ENCODE measurements at regions not wholly inside any gene's neighbourhood (a gene's known extent, or its start where the extent isn't known, plus 50 kb on each side); places are given as distances from the start of the nearest gene placed in this dataset.

DNA sequence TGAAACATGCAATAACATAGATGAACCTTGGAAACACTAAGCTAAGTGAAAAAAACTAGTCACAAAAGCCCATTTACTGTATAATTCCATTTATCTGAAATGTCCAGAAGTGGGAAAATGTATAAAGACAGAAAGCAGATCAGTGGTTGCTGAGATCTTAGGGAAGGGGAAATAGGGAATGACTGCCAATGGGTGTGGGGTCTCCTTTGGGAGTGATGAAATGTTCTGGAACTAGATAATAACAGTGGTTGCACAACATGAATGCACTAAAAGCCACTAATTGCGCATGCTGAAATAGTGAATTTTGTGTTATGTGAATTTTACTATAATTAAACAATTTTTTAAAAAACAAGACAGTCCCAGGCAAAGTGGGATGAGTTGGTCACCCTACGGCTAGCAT lies 472.8 kb downstream of the CCDC171 start:
- DNase-seq, result no peak

DNA sequence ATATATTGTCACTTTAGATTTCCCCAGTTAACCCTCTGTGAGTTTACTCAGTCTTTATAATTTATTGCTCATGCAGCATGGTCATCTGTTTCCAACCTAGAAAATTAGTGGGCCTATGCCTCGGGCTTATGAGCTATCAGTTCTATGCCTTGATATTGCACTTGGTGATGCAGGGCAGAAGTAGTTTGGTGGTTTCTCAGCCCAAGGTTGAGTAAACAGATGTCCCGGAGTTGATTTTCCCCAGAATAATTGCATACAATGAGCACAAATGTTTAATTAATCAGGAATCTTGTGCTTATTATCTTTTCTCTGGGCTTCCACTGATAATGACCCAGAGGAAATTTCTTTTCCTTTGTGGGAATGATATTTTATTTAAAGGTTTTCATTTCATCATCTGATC lies 474.0 kb downstream of the CCDC171 start:
- DNase-seq, result no peak

DNA sequence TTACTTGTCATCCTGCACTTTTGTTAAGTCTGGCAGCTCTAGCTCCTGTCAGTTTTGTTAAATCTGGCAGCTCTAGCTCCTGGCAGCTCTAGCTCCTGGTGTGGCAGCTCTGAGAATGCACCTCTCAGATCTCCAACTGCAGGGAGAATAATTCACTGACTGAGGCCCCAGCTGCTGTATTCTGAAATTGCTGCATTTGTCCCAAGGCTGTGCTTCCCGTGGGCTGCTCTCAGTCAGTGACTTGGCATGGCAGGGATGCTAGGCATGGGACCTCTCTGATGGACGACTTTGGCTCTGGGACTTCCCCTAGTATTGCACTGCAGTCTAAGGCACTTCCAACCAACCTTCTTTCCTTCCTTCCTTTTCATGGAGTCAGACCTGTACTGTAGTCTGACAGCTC lies 475.7 kb downstream of the CCDC171 start:
- no peak for DNase-seq

DNA sequence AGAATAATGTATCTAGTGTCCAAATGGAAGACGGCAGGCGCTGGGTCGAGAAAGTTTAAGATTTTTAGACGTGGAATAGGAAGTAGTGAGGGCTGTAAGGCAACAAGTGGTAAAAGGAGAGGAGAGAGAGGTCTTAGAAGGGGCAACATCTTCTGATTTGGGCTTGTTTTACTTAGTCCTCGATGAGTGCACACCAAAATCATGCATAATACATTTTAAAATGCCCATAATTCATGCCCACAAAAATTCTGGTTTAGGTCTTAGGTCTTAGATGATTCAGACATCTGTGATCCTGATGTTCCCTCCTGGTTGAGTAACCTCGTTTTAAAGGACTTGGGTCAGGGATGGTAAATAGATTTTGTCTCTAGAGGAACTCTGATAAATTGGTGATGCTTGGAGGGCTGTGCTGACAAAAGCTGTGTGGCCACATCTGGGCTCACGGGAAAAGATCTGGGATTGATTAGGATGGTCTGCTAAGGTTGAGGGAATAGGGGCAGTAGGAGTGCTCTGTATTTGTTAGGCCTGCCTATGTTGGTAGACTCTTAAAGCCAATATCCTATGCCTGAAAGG lies 476.3 kb downstream of the CCDC171 start:
- DNase-seq, result no peak

DNA sequence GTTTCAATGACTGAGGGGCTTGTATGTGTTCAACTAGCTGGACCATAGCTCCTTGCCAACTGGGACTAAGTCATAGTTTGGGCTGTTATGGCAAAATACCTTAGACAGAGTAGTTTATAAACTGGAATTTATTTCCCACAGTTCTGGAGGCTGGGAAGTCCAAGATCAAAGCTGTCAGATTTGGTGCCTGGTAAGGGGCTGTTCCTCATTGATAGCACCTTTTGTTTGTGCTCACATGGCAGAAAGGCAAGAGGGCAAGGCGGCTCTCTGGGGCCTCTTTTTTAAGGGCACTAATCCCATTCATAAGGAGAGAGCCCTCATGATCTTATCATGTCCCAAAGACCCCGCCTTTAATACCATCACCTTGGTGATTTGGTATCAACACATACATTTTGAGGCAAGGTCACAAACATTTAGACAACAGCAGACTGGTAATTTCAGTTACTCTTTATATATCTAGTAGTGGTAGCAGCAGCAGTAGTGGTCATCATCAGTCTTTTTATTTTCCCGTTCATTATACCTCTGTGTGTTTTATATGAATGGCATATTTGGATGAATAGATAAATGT lies 477.0 kb downstream of the CCDC171 start:
- DNase-seq, result no peak

DNA sequence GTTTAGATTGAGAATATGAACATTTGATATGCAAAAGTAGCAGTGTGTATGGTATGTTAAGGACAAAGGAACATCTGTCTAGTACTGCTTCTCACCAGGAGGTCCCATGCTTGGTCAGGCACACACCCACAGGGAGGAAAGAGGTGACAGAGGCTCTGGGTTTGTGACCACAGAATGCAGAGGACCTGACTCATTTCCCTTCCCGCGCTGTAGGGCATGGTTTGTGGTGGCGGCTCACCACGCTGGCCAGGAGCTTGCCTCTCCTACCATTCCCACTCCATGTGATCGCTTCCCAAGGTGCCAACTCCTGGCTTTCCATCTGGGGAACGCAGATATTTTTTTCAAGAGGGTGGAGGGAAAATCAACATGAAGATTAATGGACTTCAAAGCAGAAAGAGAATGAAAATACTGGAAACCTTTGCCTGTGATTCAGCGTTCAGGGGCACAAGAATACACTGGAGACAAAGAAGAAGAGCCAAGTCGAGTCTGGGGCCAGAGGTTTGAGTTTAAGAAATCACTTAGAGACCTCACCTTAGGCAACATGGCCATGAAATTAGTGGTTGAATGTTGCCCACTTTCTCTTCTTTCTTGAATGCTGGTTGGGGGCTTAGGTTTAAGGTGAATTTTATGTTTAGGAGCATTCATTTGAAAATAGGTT lies 477.8 kb downstream of the CCDC171 start:
- DNase-seq, result no peak

DNA sequence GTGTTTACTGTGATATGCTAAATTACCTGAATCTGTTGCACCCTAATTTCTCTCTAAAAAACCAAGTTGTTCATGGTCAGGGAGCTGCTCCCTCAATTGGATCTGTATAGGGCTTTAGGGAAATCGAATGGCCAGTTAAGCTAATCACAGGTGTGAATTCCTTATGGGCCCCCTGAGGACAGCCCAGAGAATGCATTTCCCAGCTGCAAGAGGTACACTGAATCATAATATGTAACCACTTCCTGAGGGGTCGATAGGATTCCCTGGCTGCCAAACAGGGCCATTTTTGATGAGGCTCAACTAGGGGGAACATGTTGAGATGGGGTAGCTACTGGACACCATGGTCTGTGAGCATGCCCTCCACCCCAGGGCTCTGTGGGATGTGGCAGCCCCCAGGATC lies 478.6 kb downstream of the CCDC171 start:
- no peak for DNase-seq

DNA sequence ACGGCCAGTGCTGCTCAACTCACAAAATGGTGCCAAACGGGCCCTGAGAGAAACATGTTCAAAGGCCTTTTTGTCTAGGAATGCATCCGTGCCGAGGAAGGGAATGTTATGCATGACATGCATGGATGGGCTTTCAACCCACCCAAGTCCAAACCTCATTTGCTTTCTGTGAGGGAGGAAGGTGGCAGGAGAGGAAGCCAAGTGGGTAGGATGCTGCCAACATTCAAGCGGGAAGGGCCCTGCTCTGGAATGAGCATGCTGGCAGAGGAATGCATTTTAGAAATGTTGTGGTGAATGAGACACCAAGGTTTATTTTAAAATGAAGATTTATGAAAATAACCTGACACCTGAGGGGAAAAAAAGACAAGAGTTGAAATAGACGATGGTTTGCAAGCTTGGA lies 479.1 kb downstream of the CCDC171 start:
- DNase-seq, result no peak

DNA sequence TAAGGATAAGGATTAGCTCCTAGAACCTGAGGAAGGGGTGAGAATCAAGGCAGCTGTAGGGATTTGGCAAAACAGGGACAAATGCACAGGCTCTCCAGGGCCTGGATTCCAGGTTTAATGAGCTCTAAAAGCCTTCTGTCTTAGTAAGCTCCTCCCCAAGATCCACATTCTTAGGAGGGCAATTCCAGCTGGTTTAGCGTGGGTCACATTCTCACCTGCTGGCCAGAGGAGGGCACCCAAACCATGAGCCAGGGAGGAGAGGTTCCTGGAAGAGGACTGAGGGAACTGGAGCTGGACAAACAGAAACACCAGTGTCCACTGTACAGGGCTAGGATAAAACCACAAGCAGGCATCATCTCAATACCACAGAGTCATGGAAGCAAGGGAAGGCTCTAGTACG lies 480.0 kb downstream of the CCDC171 start:
- no peak for DNase-seq

DNA sequence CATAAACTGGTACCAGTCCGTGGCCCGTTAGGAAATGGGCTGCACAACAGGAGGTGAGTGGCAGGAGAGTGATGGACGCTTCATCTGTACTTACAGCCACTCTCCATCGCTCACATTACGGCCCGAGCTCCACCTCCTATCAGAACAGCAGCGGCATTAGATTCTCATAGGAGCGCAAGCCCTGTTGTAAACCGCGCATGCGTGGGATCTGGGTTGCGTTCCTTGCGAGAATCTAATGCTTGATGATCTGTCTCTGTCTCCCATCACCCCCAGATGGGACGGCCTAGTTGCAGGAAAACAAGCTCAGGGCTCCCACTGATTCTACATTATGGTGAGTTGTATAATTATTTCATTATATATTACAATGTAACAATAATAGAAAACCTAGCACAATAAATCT lies 480.4 kb downstream of the CCDC171 start:
- DNase-seq, result no peak

DNA sequence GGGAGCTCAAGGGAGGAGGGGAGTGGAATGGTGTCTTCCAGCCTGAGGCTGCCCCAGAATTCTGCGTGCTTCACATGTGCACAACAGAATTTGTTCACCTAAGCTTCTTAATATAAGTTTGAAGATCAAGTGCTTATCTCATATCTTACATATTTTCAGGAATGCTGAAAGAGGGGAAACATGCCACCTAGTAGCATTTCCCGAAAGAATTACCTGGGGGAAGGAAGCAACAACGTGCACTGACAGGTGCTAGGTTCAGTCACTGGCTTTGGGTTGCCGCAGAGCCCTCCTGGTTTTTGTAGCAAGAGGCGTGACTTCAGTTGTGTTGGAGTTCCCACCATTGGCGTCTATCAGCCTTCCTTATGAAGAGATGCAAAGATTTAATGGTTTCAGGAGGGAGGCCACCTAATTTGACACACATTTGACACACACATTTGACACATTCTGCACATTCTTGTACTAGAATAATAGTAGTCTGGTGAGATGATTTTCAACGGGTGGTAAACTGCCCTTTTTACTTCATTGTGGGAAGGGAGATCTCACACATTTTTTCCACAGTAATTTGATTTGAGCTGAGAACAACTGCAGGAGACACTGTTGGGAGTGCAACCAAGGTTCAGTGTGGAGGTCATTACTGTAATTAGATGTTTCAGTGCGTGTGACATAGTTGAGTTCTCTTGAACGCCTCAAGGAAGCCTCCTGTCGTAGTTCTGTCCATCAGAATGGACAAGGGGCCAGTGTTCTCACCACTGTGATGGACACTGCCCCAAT lies 481.3 kb downstream of the CCDC171 start:
- no peak for DNase-seq

DNA sequence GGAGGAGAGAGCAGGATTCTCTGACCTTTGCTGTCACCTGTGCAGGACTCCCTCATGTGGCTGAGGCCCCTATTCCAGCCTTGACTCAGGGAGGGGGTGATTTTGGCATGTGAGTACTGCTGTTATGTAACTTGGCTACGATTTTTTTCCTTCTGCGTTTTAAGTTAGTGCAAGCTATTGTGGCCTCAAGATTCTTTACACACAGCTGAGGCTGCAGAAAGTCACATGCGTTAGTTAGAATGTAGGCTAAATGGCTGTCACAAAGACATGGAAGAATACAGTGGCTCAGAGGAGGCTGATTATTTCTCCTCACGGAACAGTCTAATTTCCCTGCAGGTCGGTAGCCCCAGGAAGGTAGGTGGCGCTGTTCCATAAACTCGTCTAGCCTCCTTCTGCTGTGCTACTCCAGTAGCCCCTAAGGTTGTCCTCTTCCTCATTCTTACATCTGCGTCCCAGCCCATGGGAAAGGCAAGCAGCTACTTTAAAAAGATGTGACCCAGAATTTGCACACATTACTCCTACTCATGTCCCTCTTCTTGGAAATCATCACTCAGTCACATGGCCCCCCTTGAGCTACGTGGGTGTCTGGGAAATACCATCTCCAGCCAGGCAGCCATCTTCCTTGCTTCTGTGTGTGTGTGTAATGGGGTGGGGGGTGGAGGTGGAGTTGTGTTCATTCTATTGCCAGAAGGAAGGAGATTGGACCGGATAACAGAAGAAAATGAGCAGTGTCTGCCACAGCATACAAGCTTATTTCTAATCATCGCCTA lies 486.6 kb downstream of the CCDC171 start:
- no peak for DNase-seq

DNA sequence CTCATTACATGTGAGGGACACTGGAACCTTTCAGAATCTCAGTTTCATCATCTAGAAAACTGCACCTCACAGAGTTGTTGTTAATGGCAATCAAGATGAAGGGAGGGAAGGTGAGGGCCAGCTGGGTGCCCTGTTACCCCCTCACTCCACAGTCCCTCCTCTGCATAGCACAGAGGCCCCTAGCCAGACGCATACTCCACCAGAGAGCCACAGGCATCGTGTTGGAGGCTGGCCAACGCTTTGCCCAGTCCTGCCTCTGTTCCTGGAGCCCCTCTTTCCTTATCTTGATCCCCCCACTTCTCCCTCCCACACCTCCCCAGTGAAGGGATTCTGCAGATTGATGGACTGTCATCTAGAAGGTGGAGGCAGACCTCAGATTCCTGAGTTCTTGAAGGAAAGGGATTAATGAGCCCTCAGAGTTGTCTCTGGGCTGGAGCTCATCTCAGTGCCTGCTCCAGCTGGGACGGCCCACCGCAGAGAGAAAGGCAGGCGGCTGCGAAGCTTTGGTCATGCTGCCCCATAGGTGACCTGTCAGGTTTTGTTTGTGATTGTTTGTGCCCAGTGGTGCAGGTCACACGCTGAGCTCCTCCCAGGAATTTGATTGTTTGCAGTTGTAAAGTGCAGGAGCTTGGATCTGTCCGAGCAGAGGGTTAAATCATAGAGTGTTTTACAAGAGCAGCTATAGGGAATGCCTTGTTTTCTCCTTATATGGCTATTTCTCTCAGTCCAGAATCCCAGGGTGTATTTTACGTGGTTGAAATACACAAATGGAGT lies 487.3 kb downstream of the CCDC171 start:
- no peak for DNase-seq

DNA sequence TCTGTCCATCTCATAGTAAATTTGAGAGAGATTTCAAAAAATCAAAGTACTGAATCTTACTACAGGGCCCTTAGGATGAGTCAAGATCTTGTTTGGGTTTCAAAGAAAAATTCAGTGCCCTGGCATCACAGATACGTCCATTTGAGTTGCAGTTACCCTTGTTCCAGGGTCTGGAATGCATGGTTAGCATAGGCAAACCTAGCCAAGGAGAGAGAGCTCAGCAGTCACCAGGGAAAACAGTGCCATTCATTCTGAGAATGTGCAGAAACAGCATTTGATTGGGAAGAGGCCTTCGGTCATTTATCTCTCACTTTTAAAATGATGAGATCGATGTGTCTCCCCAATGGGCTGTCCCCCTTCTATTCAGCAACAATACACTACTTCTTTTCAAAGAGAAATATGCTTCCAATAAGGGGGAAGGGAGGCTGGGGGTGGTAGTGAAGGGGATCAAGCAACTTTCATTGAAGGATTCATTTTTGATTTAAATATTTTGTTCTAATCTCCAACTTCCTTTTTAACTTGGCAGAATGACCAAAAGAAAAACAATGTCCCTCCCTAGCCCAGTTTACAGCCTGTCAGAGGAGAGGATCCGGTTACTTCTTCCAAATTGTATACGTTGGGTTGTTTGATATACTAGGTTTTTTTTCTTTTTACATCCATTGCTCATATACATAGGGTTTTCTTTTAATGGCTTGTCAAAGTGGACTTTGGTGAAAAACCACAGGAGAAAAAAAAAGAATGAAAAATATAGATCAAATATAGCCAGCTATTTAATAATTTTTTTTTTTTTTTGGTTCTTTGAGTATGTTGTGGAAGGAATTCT lies 491.1 kb downstream of the CCDC171 start:
- no peak for DNase-seq

DNA sequence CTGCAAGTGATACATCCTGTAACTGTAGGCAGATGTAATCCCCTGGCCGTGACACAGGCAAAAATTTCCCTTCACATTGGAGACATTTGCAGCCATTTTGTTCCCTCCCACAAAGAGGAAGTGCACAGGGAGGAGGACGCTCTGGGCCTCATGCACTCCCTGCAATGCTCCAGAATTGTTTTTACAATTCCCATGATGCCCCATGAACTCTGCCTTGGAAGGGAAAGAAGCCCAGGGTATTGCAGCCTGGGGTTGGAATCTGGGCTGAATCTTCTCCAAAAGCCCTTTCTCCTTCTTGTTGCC lies 491.7 kb downstream of the CCDC171 start:
- DNase-seq, result no peak

DNA sequence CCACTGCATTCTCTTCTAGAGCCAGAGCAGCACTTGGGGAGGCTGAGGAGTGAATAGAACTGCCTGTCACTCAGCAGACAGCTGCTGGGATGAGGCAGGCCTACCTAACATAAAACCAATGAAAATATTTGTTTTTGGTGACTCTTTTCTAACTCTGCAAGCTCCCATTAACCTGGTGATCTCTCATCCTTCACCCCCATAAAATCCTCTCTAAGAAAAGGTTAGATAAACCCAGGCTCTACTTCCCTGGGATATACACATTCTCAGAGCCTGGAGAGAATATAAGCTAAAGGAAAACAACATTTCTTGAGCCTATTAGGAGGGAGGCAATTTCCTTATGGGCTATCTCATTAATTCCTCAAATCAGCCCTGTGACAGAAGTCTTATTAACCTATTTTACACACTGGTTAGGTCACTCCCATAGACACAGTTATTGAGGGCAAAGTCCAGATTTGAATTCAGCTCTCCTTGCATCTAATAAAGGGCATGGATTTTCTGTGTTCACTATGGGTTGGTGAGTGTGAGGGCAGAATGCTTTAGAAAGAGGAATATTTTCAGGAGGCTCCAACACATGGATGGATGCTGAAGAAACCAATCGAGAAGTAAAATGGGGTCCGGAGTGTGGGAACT lies 492.9 kb downstream of the CCDC171 start:
- DNase-seq, result no peak

DNA sequence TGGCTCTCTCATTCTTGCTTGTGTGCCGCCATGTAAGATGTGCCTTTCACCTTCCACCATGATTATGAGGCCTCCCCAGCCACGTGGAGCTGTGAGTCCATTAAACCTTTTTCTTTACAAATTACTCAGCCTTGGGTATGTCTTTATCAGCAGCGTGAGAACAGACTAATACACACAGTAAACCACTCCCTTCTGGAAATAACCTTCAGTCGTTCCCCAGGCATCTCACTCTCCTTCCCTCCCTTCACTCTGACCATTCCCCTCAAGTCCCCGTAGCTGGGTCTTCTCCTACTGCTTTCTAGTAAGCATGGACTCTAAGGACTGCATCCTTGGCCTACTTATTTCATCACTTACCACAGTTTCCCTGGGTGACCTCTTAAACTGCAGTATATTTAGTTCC lies 493.9 kb downstream of the CCDC171 start:
- no peak for DNase-seq

DNA sequence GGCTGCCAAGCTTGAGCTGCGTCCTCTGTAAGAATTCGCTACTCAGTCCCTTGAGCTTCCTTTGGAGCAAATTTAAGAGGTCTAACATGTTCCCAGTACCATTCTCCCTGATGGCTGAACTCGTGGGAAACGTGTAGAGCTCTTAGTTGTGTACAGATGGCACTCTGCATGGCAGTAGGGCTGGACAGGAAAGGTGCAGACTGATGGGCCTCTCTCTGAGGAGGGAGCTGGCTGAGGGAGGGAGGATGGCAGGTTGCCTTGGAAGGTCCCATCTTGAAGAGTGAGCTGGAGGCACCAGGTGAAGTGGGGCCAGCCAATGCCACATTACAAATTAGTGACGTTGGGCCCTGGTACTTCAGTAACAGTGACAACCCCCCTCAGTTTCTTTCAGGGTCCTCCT lies 495.3 kb downstream of the CCDC171 start:
- DNase-seq, result no peak

DNA sequence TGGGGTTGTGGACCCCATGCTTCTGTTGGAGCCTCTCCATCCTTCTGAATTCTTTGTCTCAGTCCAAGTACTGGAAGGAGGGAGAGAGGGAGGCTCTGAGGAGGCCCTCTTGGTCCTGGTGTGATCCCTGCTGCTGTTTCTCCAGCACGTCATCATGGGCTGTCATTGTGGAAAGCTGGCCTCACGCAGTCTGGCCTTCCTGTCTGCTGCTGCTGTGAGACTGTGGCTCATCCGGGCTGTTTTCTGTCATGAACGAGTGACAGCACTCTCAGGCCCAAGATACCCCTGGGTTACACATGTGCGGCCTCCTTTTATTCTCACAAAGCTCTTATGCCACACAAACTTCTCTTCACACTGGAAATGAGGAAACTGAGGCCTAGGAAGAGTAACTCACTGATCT lies 499.3 kb downstream of the CCDC171 start:
- no peak for DNase-seq

DNA sequence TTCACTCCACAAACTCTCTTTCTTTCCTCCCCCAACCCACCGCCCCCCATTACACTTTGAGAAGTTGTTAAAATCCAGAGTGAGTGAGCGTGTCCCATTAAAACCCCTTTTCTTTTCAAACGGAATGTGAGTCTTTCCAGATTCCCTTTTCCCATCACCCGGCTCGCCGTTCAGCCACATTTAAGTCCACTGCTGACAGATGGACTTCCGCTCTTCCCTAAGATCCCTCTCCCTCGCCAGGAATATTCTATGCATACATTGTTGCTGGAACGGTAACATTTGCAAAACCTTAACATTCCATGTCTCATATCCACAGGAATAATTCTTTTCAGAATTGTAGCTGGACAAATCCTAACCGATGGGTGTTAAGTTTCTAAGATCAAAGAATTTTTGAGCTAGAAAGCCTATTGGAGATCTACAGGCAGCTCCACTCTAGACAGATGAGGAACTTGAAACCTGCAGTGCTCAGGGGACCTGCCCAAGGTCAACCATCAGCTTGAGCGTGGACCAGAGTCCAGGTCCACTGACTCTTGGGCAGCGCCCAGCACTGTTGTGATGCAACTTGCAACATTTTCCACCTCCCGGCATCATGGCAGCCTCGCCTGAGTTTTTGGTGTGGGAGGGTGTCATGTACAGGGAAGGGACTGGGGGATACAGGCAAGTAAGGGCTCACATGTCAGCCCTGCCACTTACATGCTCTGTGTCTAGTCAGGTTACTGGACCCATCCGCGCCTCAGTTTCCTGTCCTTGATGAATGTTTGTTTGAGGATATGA lies 500.1 kb downstream of the CCDC171 start:
- no peak for DNase-seq

DNA sequence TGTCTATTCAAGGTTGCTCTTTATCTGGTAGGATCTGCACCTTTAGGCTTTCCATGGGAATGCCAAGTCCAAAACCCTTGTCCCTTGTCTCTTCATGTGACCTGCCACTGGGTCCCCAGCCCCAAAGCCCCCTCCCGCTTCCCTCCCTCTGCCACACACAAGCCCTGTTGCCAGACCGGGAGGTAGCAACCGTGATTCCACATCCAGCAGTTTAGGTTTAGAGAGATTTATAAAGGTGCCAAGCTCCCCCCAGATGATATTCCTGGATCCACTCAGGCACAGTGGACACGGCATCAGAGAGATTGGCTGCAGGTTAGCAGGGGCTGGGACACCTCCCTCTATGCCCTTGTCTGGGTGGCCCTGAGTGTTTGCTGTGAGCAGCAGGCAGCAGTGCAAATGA lies 504.7 kb downstream of the CCDC171 start:
- DNase-seq, result no peak
